ENCODE measurements at regions not wholly inside any gene's neighbourhood (a gene's known extent, or its start where the extent isn't known, plus 50 kb on each side); places are given as distances from the start of the nearest gene placed in this dataset.

DNA sequence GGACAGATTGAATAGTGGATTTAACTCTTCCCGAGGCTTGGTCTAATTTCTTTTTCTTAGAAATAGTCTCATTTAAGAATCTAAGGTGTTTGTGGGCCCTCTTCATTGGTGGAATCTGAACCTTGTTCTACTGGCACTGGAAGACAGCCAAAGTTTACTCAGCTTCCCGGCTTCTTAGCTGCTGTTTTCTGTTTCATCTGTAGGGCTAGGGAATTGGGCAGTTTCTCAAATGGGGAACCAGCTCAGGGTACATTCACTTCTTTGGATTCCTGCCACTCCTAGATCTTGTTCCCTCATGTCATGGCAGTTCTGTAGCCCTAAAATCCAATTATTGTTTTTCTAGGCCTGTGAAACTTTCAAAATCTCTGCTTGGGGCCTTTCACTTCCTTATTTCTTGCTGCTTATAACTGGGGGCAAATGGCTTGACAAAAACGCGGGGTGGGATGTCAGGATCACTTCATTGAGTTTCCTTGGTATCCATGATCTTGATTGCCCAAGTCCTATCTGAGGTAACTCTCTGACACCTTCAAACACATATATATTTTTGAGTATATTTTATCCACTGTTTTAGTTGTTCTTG is 985.0 kb downstream of the C4orf33 start:
- no peak overlapping the region for H3K4me3 ChIP-seq (replicated peaks in 1 of 4; ENCODE audit: control extremely low read depth in 1 of 4, insufficient read depth in 1 of 4, low read depth in 3 of 4, low read length in 4 of 4)
- H3K9ac ChIP-seq (ENCODE audit: insufficient read depth, low read length): no peak overlapping the region
- TF ChIP-seq, protein P1, sequence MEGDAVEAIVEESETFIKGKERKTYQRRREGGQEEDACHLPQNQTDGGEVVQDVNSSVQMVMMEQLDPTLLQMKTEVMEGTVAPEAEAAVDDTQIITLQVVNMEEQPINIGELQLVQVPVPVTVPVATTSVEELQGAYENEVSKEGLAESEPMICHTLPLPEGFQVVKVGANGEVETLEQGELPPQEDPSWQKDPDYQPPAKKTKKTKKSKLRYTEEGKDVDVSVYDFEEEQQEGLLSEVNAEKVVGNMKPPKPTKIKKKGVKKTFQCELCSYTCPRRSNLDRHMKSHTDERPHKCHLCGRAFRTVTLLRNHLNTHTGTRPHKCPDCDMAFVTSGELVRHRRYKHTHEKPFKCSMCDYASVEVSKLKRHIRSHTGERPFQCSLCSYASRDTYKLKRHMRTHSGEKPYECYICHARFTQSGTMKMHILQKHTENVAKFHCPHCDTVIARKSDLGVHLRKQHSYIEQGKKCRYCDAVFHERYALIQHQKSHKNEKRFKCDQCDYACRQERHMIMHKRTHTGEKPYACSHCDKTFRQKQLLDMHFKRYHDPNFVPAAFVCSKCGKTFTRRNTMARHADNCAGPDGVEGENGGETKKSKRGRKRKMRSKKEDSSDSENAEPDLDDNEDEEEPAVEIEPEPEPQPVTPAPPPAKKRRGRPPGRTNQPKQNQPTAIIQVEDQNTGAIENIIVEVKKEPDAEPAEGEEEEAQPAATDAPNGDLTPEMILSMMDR (conservative IDR thresholded peaks at IDR 0.05 in 1 of 2, IDR thresholded peaks at IDR 0.05 in 1 of 2; ENCODE audit: low read depth in 1 of 2, low read length in 2 of 2): no peak
- no peak for TF ChIP-seq EZH2 (IDR thresholded peaks at IDR 0.05; ENCODE audit: low read length, missing control alignments)

GRCh38 chr4:130090427-130090826 is 994.5 kb downstream of the C4orf33 start:
- TF ChIP-seq, protein P1 (conservative IDR thresholded peaks at IDR 0.05 in 1 of 2, IDR thresholded peaks at IDR 0.05 in 1 of 2; ENCODE audit: low read depth in 1 of 2, low read length in 2 of 2): no peak
- no peak for TF ChIP-seq EZH2 (IDR thresholded peaks at IDR 0.05; ENCODE audit: low read length, missing control alignments)
- Histone ChIP-seq H3K79me2 (ENCODE audit: control insufficient read depth, insufficient read depth, low read length) (no peaks in the 10 kb centered on the region), H3K4me3 (replicated peaks in 1 of 4; ENCODE audit: control extremely low read depth in 1 of 4, insufficient read depth in 1 of 4, low read depth in 3 of 4, low read length in 4 of 4) (no peak overlapping the region), H3K9me3 (ENCODE audit: control insufficient read depth, insufficient read depth, low read depth, low read length) (no peaks in the 10 kb centered on the region), H3K4me1 (ENCODE audit: control insufficient read depth, extremely low read depth, insufficient read depth, low read length) (no peaks in the 10 kb centered on the region), H4K20me1 (ENCODE audit: control insufficient read depth, extremely low read depth, insufficient read depth, low read length) (no peaks in the 10 kb centered on the region), H3K4me2 (ENCODE audit: extremely low read depth, insufficient read depth, low read length) (no peak overlapping the region), H3K36me3 (ENCODE audit: control insufficient read depth, insufficient read depth, low read length) (no peaks in the 10 kb centered on the region), H3K27ac (ENCODE audit: insufficient read depth, low read length) (no peak overlapping the region), H3K9ac (ENCODE audit: insufficient read depth, low read length) (no peak overlapping the region), H3K27me3 (ENCODE audit: control insufficient read depth, insufficient read depth, low read length) (no peaks in the 10 kb centered on the region), H2AFZ (ENCODE audit: low read length) (no peak overlapping the region)
- DNase-seq (ENCODE audit: low read depth in 2 of 2): no peak

More for the DNA sequence above, 985.0 kb downstream of the C4orf33 start:
- no peaks in the 10 kb centered on the region for H3K79me2 ChIP-seq (ENCODE audit: control insufficient read depth, insufficient read depth, low read length)
- no peak for DNase-seq (ENCODE audit: low read depth in 2 of 2)
- H3K9me3 ChIP-seq (ENCODE audit: control insufficient read depth, insufficient read depth, low read depth, low read length): no peaks in the 10 kb centered on the region
- H4K20me1 ChIP-seq (ENCODE audit: control insufficient read depth, extremely low read depth, insufficient read depth, low read length): no peaks in the 10 kb centered on the region
- no peaks in the 10 kb centered on the region for H3K27me3 ChIP-seq (ENCODE audit: control insufficient read depth, insufficient read depth, low read length)
- no peak overlapping the region for H2AFZ ChIP-seq (ENCODE audit: low read length)
- no peaks in the 10 kb centered on the region for H3K36me3 ChIP-seq (ENCODE audit: control insufficient read depth, insufficient read depth, low read length)
- no peak overlapping the region for H3K4me2 ChIP-seq (ENCODE audit: extremely low read depth, insufficient read depth, low read length)
- H3K27ac ChIP-seq (ENCODE audit: insufficient read depth, low read length): no peak overlapping the region
- no peaks in the 10 kb centered on the region for H3K4me1 ChIP-seq (ENCODE audit: control insufficient read depth, extremely low read depth, insufficient read depth, low read length)

DNA sequence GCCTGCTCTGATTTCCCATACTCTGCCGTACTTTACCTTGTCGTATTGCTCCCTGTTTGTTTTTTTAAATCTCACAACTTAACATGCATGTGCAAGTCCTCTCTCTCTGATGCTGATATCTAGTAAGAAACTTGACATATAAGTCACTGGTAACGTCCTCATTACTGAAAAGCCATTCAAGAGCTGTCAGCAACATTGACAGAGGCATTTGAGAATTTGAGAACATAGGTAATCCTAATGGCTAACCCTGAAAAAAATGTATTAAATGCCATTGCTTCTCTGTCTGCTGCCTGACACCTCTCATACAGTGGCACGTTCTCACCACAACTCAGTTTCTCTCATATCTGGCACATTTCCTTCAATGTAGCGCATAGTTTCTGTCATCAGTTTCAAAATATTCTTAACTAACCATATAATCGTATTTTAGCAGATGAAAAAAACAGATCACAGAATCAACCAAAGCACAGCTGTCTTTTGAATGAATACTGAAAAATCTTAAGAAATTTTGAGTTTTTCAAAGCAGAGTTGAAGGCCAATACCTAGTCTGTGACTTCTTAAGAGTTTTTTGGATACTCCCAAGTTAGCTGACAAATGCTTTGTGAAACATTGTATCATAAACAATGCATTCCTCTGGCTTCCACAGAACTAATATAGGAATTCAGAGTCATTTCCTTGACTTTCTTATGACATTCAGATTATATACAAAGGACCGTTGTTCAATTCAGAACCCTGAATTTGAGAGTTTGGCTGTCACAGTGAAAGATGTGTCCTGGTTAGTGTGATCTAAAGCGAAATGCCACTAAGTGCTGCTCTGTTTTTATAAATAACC is 996.4 kb downstream of the C4orf33 start:
- DNase-seq (ENCODE audit: low read depth in 2 of 2): no peak
- Histone ChIP-seq H3K36me3 (ENCODE audit: control insufficient read depth, insufficient read depth, low read length) (no peaks in the 10 kb centered on the region), H3K27me3 (ENCODE audit: control insufficient read depth, insufficient read depth, low read length) (no peaks in the 10 kb centered on the region), H3K27ac (ENCODE audit: insufficient read depth, low read length) (no peak overlapping the region), H2AFZ (ENCODE audit: low read length) (no peak overlapping the region), H3K79me2 (ENCODE audit: control insufficient read depth, insufficient read depth, low read length) (no peaks in the 10 kb centered on the region), H4K20me1 (ENCODE audit: control insufficient read depth, extremely low read depth, insufficient read depth, low read length) (no peaks in the 10 kb centered on the region), H3K4me3 (replicated peaks in 1 of 4; ENCODE audit: control extremely low read depth in 1 of 4, insufficient read depth in 1 of 4, low read depth in 3 of 4, low read length in 4 of 4) (no peak overlapping the region), H3K4me1 (ENCODE audit: control insufficient read depth, extremely low read depth, insufficient read depth, low read length) (no peaks in the 10 kb centered on the region), H3K4me2 (ENCODE audit: extremely low read depth, insufficient read depth, low read length) (no peak overlapping the region), H3K9ac (ENCODE audit: insufficient read depth, low read length) (no peak overlapping the region), H3K9me3 (ENCODE audit: control insufficient read depth, insufficient read depth, low read depth, low read length) (no peaks in the 10 kb centered on the region)
- no peak for TF ChIP-seq EZH2 (IDR thresholded peaks at IDR 0.05; ENCODE audit: low read length, missing control alignments)
- TF ChIP-seq, protein P1 (conservative IDR thresholded peaks at IDR 0.05 in 1 of 2, IDR thresholded peaks at IDR 0.05 in 1 of 2; ENCODE audit: low read depth in 1 of 2, low read length in 2 of 2): no peak

Data from fibroblast of lung (primary cell).